GM21526 (cell line): ENCODE measurements at regions not wholly inside any gene's neighbourhood (a gene's known extent, or its start where the extent isn't known, plus 50 kb on each side); places are given as distances from the start of the nearest gene placed in this dataset.

Experiments
- ATAC-seq: cut with Tn5 transposase; IDR thresholded peaks from one replicate; pipeline ENCODE4 v1.9.1; 2021; ENCODE audit warnings: moderate library complexity; ENCODE audit not compliant: unreplicated experiment, low FRiP score

GRCh38 chr2:145341536-145341935 is 821.6 kb upstream of the ZEB2 start:
- ATAC-seq: no peak

DNA sequence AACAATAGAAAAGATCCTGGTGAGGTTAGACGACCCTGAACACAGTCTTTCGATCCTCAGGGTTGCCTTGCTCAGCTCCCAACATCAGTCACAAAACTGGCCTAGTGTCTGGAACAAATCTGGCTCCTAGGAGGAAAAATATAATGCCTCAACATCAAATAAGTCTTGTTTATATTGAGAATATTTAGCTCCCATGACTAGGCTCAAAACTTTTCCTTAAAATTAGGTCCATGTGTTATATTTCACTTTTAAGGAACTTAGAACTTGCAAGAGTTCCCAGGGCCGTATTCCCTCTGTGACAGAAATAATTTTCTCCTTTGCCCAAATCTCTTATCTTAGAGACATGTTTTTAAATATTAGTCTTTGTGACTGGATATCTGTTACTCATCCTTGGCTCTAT is 819.7 kb upstream of the ZEB2 start:
- ATAC-seq: no peak

GRCh38 chr2:145332210-145332898 is 812.4 kb upstream of the ZEB2 start:
- no peak for ATAC-seq

DNA sequence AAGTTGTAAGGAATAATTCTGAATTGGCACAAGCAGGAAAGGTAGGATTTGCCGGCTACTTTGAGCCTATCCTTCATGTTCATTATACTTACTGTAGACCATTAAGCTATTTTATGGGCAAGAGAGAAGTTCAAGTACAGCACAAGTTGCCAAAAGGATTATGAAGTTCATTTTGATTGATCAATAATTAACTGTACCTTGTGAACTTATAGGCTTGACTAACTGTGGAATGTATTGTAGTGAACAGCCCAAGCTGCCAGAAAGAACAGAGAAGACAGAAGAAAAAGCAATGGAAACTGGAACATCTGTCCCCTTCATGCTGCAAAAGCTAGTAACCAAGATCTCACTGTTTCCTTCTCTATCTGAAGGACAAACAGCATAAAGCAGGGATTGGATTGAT is 810.1 kb upstream of the ZEB2 start:
- no peak for ATAC-seq

DNA sequence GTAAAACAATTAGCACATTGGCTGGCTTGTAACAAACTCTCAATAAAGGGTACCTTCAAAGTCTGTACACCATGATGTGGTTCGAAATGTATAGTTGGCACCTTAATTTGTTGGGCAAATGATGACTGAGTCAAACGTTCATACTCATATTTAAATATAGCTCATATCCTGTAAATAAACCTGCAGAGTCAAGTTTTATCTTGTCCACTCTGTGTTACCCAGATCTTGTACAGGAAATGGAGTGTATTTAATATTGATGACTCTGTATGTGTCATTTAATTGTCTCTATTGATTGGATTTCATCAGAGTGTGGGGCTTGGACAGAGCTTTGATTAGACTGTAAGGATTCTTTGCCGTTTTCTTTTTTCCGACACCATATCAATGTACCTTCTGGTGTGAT is 805.6 kb upstream of the ZEB2 start:
- ATAC-seq: no peak

GRCh38 chr2:145324748-145325147 is 804.8 kb upstream of the ZEB2 start:
- no peak for ATAC-seq

DNA sequence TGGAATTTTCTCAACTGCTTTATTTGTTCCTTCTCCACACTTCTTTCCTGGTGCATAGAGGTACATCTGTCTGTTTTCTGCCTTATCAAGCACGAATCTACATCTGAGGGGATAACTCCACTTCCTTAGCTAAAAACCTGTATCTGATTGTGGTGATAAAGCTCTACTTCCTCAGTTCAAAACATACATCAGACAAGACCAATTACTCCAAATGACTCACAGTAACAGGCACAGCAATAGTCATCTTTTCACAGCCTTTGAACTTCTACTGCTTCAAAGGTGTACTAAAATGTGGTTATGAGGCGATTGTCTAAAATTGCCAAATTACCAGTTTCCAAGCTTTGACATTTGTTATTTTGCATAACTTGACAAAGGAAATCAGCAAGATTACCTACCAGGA is 803.6 kb upstream of the ZEB2 start:
- no peak for ATAC-seq

DNA sequence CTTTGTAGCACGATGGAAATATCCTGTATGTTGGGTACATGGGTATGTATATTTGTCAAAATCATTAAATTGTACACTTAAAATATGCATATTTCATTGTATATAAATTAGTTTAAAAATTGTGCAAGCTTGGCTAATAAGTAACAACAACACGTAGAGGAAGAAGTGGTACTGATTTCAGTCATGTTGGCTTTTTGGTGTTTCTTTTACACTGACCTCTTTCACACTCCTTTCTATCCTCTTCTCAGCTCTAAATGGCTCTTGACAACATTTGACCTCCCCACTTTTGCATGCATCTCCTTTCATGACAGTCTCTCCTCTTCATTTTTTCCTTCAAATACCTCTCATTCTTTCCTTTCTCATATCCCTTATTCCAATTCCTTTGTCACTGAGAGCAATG is 801.4 kb upstream of the ZEB2 start:
- ATAC-seq: no peak

DNA sequence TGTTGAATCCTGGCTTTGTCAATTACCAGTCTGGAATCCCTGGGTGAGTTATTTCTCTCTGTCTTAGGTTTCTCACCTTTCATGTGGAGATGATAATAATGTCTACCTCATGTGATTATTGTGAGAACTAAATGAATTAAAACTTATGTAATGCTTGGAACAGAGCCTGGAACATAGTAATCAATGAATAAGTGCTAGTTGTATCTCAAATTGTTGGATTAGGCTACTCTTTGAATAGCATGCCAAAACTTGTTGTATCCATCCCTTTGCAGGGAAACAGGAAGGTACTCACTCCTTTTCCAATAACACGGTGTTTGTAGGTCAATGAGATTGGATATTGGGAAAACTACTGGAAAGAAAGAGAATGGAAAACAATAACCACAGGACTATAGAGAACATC is 796.6 kb upstream of the ZEB2 start:
- ATAC-seq: no peak

GRCh38 chr2:145315053-145315452 is 795.1 kb upstream of the ZEB2 start:
- no peak for ATAC-seq

DNA sequence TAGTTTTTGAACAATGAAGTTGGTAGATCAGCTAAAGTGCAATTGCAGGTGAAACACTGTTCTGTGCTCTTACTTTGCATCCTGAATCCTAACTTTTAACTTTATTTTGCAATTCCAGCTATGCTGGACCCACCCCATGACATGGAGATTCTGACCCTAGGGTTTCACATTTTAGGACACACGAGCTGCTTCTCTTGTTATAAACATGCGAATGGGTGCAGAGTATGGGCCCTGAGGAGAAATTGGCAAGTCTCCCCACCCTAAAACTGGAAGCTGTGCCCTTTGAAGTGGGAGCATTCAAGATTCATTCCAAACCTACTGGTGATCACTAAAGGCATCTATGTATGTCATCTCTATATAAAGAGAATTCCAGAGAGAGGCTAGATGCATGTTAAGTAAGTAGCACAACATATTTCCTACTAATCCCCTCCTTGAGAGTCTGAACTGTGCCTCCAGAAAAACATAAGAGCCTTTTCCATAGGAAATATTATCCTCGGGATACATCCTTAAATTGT is 794.3 kb upstream of the ZEB2 start:
- ATAC-seq: no peak

DNA sequence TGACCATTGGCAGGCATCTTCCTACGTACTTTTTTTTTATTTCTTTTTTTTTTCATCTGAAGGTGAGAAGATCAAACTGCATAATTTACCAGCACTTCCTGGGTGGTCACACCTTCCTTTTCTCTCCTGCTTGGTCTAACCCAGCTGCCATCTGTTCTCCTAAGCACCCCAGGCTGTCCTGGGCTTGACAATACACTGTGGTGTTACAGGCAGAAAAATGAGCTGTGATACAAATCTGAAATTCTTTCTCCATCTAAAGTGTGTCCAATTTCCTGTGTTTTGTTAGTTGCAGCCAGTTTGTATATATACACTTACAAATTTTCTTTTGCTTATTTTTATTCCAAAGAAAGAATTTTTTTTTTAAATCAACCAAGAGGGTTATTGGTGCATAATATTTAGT is 786.0 kb upstream of the ZEB2 start:
- ATAC-seq: no peak

- no peak for ATAC-seq
Measured at GRCh38 chr2:145304501-145304900, 784.6 kb upstream of the ZEB2 start.

DNA sequence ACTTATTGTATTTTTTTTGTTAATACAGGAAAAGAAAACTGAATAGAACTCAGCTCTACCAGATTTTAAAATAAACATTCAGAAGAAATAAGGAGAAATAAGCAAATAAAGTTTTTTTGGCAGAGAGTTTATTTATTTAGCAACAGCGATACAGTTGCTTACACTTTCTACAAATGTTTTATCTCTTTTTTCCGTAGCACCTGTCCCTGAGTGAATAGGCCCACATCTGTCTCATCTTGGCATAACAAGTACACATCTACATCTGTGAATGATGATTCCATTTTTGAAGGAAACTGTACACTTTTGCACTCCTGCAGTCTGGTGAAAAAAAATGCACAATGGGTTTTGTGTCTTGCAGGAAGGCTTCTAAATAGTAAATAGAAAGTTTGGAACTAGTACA is 783.6 kb upstream of the ZEB2 start:
- no peak for ATAC-seq

GRCh38 chr2:145302886-145303285 is 783.0 kb upstream of the ZEB2 start:
- no peak for ATAC-seq

GRCh38 chr2:145302451-145302850 is 782.5 kb upstream of the ZEB2 start:
- no peak for ATAC-seq

- ATAC-seq: no peak
Measured at GRCh38 chr2:145299368-145299767, 779.4 kb upstream of the ZEB2 start.

GRCh38 chr2:145292166-145292565 is 772.2 kb upstream of the ZEB2 start:
- no peak for ATAC-seq

DNA sequence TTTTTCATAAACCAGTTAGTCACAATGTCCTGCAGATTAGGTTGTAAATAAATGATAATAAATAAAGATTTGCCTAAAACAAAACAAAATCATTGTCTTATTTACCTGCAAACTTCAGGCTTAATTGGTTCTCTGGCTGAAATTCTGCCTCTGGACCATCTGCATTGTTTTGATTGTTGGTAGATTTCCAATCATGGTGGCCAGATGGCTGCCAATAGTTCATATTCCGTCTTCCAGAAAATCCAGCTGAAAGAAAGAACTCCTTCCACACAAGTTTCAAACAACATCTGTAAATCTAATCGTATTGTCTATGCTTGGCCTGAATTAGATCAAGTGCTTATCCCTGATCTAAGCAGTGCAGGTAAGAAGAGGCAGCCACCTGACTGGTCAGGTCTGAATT is 771.1 kb upstream of the ZEB2 start:
- ATAC-seq: no peak

DNA sequence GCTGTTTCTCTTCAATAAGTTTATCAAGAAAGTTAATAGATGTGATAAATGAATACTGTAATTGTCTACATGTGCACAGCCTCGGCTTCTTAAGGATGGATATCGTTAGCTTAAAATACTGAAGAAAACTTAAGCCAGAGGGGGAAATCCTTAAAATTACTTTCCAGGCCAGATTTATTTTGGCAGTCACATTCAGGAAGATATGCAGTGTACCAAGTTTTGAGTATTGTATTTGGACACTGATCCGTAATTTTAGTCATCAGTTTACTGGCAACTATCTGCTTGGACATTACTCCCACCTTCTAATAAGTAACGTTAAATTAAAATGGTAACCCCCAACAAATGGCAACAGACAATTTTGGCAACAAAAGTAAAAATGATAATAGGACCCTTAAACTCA is 770.0 kb upstream of the ZEB2 start:
- no peak for ATAC-seq

GRCh38 chr2:145288650-145289496 is 769.0 kb upstream of the ZEB2 start:
- ATAC-seq: no peak

DNA sequence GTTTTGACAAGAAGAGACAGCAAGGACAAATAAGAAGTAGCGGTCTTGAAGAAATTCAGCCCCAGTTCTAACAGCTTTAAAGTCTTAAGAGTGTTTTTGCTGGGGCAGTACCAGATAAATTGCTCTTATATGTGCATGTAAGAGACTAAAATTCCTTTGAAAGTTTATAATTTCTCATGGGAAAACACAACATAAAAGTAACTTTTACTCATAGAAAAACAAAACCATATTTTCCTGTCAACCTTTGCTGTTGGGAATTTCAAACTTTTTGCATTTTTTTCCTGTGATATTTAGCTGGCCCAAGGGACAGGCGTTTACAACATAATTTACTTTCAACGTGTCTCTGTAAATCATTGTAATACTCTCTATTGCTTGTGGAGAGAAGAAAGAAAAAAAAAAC is 767.8 kb upstream of the ZEB2 start:
- no peak for ATAC-seq
